Prostate gland (tissue), 2 donors: ENCODE measurements at regions not wholly inside any gene's neighbourhood (a gene's known extent, or its start where the extent isn't known, plus 50 kb on each side); places are given as distances from the start of the nearest gene placed in this dataset.

ENCODE experiments used
- CTCF ChIP-seq, 4 experiments: fragments of 200-600 bp in 2 of 4; fragments of 450-650 bp in 2 of 4; sonication (generic) in 2 of 4; IDR thresholded peaks; 1 replicate in 3 of 4; 2 replicates in 1 of 4; pipeline ENCODE4 v1.5.1; 2016 to 2019; ENCODE audit warnings: antibody characterized with exemption in 4 of 4, mild to moderate bottlenecking in 2 of 4, moderate library complexity in 2 of 4
- POLR2A ChIP-seq: fragments of 450-650 bp; IDR thresholded peaks from one replicate; pipeline ENCODE4 v1.6.1; 2016; ENCODE audit warnings: antibody characterized with exemption, mild to moderate bottlenecking

GRCh38 chr5:66425842-66426241 lies 170.4 kb upstream of the MAST4 start:
- TF ChIP-seq POLR2A (no peak), CTCF (IDR thresholded peaks at IDR 0.05) (no peak)
